ENCODE measurements at regions not wholly inside any gene's neighbourhood (a gene's known extent, or its start where the extent isn't known, plus 50 kb on each side); places are given as distances from the start of the nearest gene placed in this dataset.
A peak's percentile ranks its signal among the peaks of the same experiment; 100 is the strongest.

- DNase-seq (ENCODE audit: low spot score) = no peak
These were observed 310.9 kb upstream of the NEBL start for GRCh38 chr10:21207852-21208646.

GRCh38 chr10:21205328-21205727, 308.2 kb upstream of the NEBL start:
- DNase-seq (ENCODE audit: low spot score) = no peak

- DNase-seq (ENCODE audit: low spot score) = no peak
These were observed 306.5 kb upstream of the NEBL start for GRCh38 chr10:21203473-21204107.

GRCh38 chr10:21202776-21203462, 305.8 kb upstream of the NEBL start:
- no peak for DNase-seq (ENCODE audit: low spot score)

GRCh38 chr10:21199501-21199900, 302.4 kb upstream of the NEBL start:
- DNase-seq (ENCODE audit: low spot score) = no peak

GRCh38 chr10:21197838-21198237, 300.7 kb upstream of the NEBL start:
- no peak for DNase-seq (ENCODE audit: low spot score)

- peak; percentile 83 for DNase-seq (ENCODE audit: low spot score)
These were observed 299.8 kb upstream of the NEBL start for GRCh38 chr10:21196822-21197395.

GRCh38 chr10:21195252-21195651, 298.1 kb upstream of the NEBL start:
- DNase-seq (ENCODE audit: low spot score) = peak; percentile 74

- peak; percentile 36 for DNase-seq (ENCODE audit: low spot score)
These were observed 297.4 kb upstream of the NEBL start for GRCh38 chr10:21194510-21194993.

GRCh38 chr10:21193196-21193595, 296.1 kb upstream of the NEBL start:
- no peak for DNase-seq (ENCODE audit: low spot score)

GRCh38 chr10:21191512-21191911, 294.4 kb upstream of the NEBL start:
- no peak for DNase-seq (ENCODE audit: low spot score)

GRCh38 chr10:21184984-21185383, 287.9 kb upstream of the NEBL start:
- no peak for DNase-seq (ENCODE audit: low spot score)

- DNase-seq (ENCODE audit: low spot score) = no peak
These were observed 287.1 kb upstream of the NEBL start for GRCh38 chr10:21184216-21184615.

GRCh38 chr10:21183025-21183424, 285.9 kb upstream of the NEBL start:
- DNase-seq (ENCODE audit: low spot score) = no peak

- no peak for DNase-seq (ENCODE audit: low spot score)
These were observed 284.3 kb upstream of the NEBL start for GRCh38 chr10:21181451-21181850.

- no peak for DNase-seq (ENCODE audit: low spot score)
These were observed 283.5 kb upstream of the NEBL start for GRCh38 chr10:21180604-21181003.

- peak; percentile 78 for DNase-seq (ENCODE audit: low spot score)
These were observed 279.9 kb upstream of the NEBL start for GRCh38 chr10:21176934-21177480.

- DNase-seq (ENCODE audit: low spot score) = no peak
These were observed 278.7 kb upstream of the NEBL start for GRCh38 chr10:21175797-21176196.

- DNase-seq (ENCODE audit: low spot score) = peak; percentile 59
These were observed 277.8 kb upstream of the NEBL start for GRCh38 chr10:21174715-21175495.

GRCh38 chr10:21173802-21174714, 276.9 kb upstream of the NEBL start:
- DNase-seq (ENCODE audit: low spot score) = peak; percentile 57
